HG03095 (cell line): ENCODE measurements at regions not wholly inside any gene's neighbourhood (a gene's known extent, or its start where the extent isn't known, plus 50 kb on each side); places are given as distances from the start of the nearest gene placed in this dataset.
"Not testable (repeated sequence)": the region's sequence is repeated elsewhere in the genome, so short reads cannot be mapped to it uniquely, and the experiment has no call there.

ENCODE experiments used
- ATAC-seq: cut with Tn5 transposase; IDR thresholded peaks from one replicate; pipeline ENCODE4 v1.9.1; 2021; ENCODE audit warnings: moderate library complexity; ENCODE audit not compliant: unreplicated experiment

DNA sequence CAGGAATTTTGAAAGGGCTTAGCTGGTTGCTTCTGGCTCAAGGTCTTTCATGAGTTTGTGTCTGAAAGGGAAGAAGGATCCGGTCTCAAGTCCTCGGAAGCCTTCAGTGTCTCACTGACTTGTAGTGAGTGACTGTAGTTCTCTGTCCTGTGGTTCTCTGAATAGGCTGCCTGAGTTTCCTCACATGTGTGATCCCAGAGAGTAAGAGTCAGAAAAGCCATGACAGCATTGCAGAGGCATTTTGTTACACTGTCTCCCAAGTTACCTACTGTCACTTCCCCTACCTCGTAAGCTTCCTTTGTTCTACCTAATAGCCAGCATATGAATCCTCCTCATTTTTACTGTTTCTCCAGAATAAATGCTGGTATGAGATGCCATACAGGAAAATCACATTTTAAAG is 709.1 kb upstream of the CHAC2 start:
- no peak for ATAC-seq

DNA sequence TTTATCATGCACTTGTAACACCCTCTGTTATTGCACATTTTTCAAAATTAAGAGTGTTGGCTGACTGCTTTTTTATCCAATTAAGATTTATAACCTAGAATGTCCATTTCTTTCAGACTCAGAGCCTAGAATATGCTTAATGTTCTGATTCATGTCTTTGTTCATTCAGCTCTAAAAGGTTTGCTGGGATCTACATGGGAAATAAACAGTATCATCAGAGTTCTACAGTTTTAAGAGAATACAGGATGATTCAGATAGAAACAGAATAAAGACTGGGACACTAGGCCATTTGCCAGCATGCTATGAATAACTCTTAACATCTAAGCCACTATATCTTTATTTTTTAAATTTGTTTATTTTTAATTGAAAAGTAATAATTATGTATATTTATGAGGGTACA is 713.7 kb upstream of the CHAC2 start:
- ATAC-seq: no peak

DNA sequence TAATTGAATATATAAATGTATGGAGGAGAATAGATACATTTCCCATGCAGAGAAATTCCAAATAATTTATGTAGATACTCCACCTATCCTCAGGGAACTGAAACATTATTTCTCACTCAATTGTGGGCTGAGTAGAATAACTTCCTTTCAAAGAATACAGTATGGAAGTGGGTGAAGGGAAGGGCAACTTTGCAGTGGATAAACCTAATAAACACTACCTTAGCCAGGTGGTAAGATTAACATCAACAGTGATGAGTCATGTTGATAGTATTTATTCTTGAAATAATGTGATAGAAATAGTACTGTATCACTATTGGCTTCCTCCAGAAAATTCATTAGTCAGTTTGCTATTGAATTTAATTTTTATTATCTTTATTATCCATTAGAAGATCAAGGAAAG is 716.4 kb upstream of the CHAC2 start:
- no peak for ATAC-seq

- ATAC-seq: no peak
Observed at GRCh38 chr2:53040536-53041229, 726.9 kb upstream of the CHAC2 start.

GRCh38 chr2:53036196-53036595 is 731.4 kb upstream of the CHAC2 start:
- no peak for ATAC-seq

- no peak for ATAC-seq
Observed at GRCh38 chr2:53035153-53035552, 732.5 kb upstream of the CHAC2 start.

DNA sequence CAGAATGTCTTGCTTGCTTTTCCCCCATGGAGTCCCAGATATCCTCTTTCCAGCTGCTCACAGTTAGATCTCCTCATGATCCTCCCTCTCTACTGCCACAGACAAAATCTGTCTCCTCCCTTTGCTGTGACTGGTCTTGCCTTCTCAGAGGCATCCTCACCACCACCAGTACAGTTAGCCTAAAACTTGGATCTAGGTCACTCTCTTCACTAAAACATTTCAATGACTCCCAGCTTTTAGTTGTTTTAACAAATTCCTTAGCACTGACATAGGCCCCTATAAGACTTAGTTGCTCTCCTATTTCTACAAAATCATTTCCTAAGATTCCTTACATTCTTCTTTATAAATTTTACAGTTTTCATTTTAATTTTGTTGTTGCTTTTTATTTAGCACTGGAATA is 734.2 kb upstream of the CHAC2 start:
- no peak for ATAC-seq

DNA sequence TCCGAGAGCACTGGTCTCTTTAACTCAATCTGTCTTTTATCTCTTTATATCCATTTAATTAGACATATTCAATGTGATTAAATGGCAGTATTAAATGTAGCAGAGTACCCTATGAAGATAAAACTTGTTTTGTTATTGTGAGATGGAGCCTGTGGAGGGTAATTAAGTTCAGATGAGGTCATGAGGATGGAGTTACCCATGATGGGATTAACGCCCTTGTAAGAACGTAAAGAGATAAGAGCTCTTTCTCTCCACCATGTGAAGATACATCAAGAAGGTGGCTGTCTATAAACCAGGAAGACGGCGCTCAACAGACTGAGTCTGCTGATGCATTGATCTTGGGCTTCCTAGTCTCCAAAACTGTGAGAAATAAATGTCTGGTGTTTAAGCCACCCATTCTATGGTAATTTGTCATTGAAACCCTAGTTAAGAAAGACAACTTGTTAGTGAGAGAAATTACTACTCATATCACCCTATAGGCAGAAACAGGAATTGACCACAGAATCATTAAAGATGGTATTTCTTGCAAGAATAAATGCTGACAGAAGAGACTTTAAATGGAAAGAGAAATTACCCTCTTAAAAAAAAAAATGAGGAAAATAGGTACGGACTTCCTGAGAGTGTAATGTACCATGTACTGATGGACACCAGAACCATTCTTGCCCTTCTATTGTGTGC is 738.7 kb upstream of the CHAC2 start:
- no peak for ATAC-seq

DNA sequence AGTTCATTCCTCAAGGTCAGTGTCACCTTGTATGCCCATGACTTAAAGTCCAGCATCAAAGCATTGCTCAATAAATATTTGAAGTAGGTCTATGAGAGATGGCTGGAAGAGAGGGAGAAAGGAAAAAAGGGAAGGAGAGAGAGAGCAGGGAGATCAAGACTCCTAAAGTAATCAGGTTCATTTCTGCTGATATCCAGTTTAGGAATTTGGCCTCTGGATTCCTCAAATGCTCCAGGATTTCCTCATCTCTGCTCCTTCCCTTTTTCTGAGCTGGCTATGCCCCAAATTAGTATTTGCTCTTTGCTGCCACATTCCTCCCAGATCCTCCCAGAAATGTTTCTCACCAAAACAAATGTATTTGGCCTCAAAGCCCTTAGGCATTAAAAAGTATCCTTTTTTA is 739.4 kb upstream of the CHAC2 start:
- no peak for ATAC-seq

- ATAC-seq: not testable (repeated sequence)
Observed at GRCh38 chr2:53022248-53022647, 745.4 kb upstream of the CHAC2 start.

DNA sequence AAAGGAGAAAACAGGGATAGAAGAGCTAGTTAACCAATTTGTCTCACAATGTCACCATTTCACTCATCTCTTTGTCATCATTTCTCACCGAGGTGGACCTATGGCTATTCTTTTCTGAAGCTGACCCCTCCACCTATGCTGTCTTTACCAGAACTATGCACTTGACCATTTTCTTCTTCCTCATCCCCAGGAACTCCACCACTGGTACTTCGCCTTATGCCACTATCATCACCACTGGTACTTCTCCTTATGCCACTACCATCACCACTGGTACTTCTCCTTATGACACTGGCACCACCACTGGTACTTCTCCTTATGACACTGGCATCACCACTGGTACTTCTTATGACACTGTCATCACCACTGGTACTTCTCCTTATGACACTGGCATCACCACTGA is 745.8 kb upstream of the CHAC2 start:
- no peak for ATAC-seq

GRCh38 chr2:53021292-53021691 is 746.3 kb upstream of the CHAC2 start:
- ATAC-seq: no peak

- ATAC-seq: no peak
Observed at GRCh38 chr2:53018825-53019425, 748.7 kb upstream of the CHAC2 start.

GRCh38 chr2:53006980-53007379 is 760.6 kb upstream of the CHAC2 start:
- ATAC-seq: no peak

DNA sequence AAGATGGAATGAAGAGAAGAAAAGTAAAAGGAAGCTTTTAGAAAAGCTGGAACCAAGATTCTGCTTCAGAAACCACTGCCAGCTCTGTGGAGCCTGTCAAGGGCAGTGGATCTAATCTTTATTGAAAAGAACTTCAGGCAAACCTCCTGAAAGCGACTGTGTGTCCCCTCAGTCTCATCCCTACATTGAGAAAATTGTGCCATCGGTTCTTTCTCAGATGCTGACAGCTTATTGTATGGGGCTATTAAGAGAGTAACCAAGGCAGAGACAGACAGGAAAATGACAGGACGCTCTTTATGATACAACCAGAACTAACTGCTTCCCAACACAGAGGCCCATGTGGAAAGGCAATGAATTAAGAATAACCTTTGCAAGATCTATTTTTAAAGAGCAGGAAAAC is 763.2 kb upstream of the CHAC2 start:
- no peak for ATAC-seq

- no peak for ATAC-seq
Observed at GRCh38 chr2:52995424-52995823, 772.2 kb upstream of the CHAC2 start.

- ATAC-seq: no peak
Observed at GRCh38 chr2:52976143-52976949, 791.3 kb upstream of the CHAC2 start.

GRCh38 chr2:52974127-52974526 is 793.5 kb upstream of the CHAC2 start:
- no peak for ATAC-seq

DNA sequence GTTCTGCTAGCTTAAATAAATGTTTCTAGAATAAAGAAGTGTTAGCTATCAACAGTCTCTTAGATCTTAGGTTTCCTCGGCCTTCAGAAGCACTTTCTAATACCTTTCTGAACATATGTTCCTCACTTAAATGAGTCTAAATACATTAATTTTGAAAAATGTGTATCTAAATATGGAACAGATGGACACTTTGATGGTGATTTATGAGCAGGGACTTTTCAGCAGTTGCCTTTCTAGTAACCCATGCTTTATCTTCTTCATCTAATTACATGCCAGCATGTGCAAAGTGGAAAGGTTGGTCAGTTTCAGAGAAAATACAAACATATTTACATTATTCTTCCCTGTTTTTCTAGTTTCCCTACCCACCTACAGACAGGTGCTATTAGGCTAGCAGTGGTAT is 797.0 kb upstream of the CHAC2 start:
- no peak for ATAC-seq

DNA sequence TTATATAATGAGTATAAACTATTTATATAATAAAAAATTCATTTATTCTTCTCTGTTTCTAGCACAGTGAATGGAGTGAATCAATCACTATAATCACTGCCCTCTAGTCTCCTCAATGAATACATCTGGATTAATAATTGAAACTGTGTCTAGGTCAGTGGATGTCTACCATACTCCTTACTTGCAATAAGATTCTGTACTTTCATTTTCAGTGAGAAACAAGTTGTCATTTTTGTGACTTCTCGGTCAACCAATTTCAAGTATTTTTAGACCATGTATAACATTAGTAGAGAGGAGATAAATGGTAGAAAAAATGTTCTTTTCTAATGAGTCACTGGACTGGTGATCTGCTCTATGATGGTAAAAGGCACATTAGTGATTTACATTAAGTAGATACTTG is 799.6 kb upstream of the CHAC2 start:
- no peak for ATAC-seq

DNA sequence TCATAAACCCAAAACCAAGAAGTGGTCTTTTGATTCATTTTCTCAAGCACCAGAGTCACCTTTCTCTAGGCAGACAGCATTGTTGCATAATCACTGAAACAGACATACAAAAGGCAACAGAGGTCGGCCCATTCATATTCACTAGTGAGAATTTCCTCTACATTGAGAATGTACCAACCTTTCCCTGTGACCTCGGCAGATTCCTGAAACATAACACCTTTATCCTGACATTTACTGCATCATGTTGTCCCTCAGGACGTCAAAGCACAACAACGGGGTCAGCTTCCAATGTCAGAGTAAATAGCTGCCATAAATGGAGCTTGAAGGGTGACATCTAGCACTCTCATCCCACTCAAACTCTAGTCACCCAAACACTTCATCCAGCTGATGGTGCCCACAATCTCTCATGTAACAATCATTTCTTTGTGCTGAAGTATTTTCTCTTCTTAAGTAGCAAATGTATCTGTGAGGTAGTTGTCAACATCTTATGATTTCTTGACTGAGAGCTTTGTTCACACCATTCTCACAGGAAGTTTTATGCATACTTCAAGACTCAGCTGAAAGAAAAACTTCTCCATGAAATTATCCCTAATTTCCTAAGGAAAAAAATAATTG is 802.6 kb upstream of the CHAC2 start:
- ATAC-seq: no peak
